GM12892 (cell line): ENCODE measurements at regions not wholly inside any gene's neighbourhood (a gene's known extent, or its start where the extent isn't known, plus 50 kb on each side); places are given as distances from the start of the nearest gene placed in this dataset.

Experiments
- POLR2A ChIP-seq: IDR thresholded peaks from 2 replicates; pipeline ENCODE4 v1.6.1; 2011; ENCODE audit warnings: low read depth, low read length, control low read depth
- POLR2AphosphoS5 ChIP-seq: IDR thresholded peaks from 2 replicates; pipeline ENCODE4 v1.6.1; 2011; ENCODE audit warnings: low read depth, low read length, control low read depth
- TAF1 ChIP-seq: IDR thresholded peaks from 2 replicates; pipeline ENCODE4 v1.6.1; 2011; ENCODE audit warnings: low read depth, mild to moderate bottlenecking, control low read depth, low read length, borderline replicate concordance

DNA sequence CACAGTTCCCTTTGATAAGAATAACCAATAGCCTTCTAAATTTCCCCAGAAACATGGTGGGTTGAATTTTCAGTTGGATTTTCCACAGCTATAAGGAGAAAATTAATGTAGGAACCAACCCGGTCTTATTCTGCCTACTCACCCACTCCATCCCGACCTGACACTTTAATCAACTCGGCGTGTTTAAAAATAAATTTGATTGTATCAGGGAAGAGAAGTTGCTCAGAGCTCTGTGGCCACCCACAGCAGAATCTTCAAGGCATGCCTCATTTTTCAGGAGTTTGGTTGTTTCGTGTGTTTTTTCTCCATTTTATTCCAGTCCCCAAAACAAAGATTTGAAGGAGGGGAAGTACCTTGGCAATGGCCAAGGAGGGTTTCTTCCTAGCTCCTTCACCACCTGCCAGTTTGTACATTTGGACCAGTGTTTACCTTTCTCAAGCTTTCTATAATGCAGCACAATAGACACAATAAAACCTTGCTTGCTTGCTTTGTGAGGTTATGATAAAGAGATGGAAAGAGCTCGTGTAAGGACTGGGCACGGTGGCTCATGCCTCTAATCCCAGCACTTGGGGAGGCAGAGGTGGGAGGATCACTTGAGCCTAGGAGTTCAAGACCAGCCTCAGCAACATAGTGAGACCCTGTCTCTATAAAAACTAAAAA lies 297.2 kb upstream of the JARID2 start:
- TF ChIP-seq POLR2A (no peak), POLR2AphosphoS5 (no peak), TAF1 (no peak)
